Stimulated activated CD8-positive, alpha-beta memory T cell treated with anti-CD3 and anti-CD28 coated beads, Interleukin-4, amount 100 ng/mL, for 1 hour (primary cell): ENCODE measurements at regions not wholly inside any gene's neighbourhood (a gene's known extent, or its start where the extent isn't known, plus 50 kb on each side); places are given as distances from the start of the nearest gene placed in this dataset.
"Not testable (repeated sequence)": the region's sequence is repeated elsewhere in the genome, so short reads cannot be mapped to it uniquely, and the experiment has no call there.

ENCODE experiments used
- DNase-seq, 2 donors: peaks; one replicate each; pipeline ENCODE4 v3.0.0-alpha.2; 2020; ENCODE audit warnings: low read depth in 2 of 2, low spot score in 1 of 2

GRCh38 chr18:34942276-34942675 is 98.9 kb upstream of the MAPRE2 start:
- DNase-seq = no peak

GRCh38 chr18:34942975-34943374 is 98.2 kb upstream of the MAPRE2 start:
- DNase-seq = no peak

- DNase-seq = no peak
These were observed 97.6 kb upstream of the MAPRE2 start for GRCh38 chr18:34943587-34943986.

- DNase-seq = no peak
These were observed 93.5 kb upstream of the MAPRE2 start for GRCh38 chr18:34947711-34948125.

- no peak for DNase-seq
These were observed 89.4 kb upstream of the MAPRE2 start for GRCh38 chr18:34951625-34952379.

- DNase-seq = no peak
These were observed 88.0 kb upstream of the MAPRE2 start for GRCh38 chr18:34953212-34953611.

GRCh38 chr18:34955494-34955893 is 85.7 kb upstream of the MAPRE2 start:
- DNase-seq = not testable (repeated sequence)

- DNase-seq = no peak
These were observed 84.5 kb upstream of the MAPRE2 start for GRCh38 chr18:34956663-34957062.

GRCh38 chr18:34957119-34957863 is 83.9 kb upstream of the MAPRE2 start:
- no peak for DNase-seq

- DNase-seq = no peak
These were observed 83.4 kb upstream of the MAPRE2 start for GRCh38 chr18:34957864-34958259.

GRCh38 chr18:34959211-34959829 is 81.9 kb upstream of the MAPRE2 start:
- DNase-seq = no peak

GRCh38 chr18:34959989-34960388 is 81.2 kb upstream of the MAPRE2 start:
- no peak for DNase-seq

- DNase-seq = no peak
These were observed 76.1 kb upstream of the MAPRE2 start for GRCh38 chr18:34965108-34965507.

- no peak for DNase-seq
These were observed 75.6 kb upstream of the MAPRE2 start for GRCh38 chr18:34965566-34965965.

- DNase-seq = no peak
These were observed 71.1 kb upstream of the MAPRE2 start for GRCh38 chr18:34970106-34970505.

GRCh38 chr18:34971313-34971712 is 69.9 kb upstream of the MAPRE2 start:
- DNase-seq = no peak

- no peak for DNase-seq
These were observed 68.3 kb upstream of the MAPRE2 start for GRCh38 chr18:34972765-34973414.

GRCh38 chr18:34976123-34976522 is 65.1 kb upstream of the MAPRE2 start:
- DNase-seq = no peak

GRCh38 chr18:34976534-34976898 is 64.7 kb upstream of the MAPRE2 start:
- DNase-seq = no peak

GRCh38 chr18:34976899-34977837 is 64.0 kb upstream of the MAPRE2 start:
- peak in 1 of 2 donors; percentile 65 for DNase-seq
